Ascending aorta (tissue), 2 donors: ENCODE measurements at regions not wholly inside any gene's neighbourhood (a gene's known extent, or its start where the extent isn't known, plus 50 kb on each side); places are given as distances from the start of the nearest gene placed in this dataset.
"Not testable (repeated sequence)": the region's sequence is repeated elsewhere in the genome, so short reads cannot be mapped to it uniquely, and the experiment has no call there.

Experiments
- DNase-seq, 2 donors: peaks; one replicate each; pipeline ENCODE4 v3.0.0-alpha.2; 2019; ENCODE audit warnings: low spot score in 2 of 2
- H3K27ac ChIP-seq, 2 donors: fragments of 200-600 bp; sonication (generic); one replicate each; pipeline ENCODE4 v1.5.1; 2016 to 2017; ENCODE audit warnings: mild to moderate bottlenecking in 1 of 2
- H3K27me3 ChIP-seq: fragments of 200-600 bp; sonication (generic); one replicate; pipeline ENCODE4 v1.5.1; 2017
- H3K36me3 ChIP-seq, 2 donors: fragments of 200-600 bp; sonication (generic); one replicate each; pipeline ENCODE4 v1.5.1; 2016
- H3K4me1 ChIP-seq, 2 donors: fragments of 200-600 bp; sonication (generic); one replicate each; pipeline ENCODE4 v1.5.1; 2016 to 2017; ENCODE audit warnings: mild to moderate bottlenecking in 1 of 2
- H3K4me3 ChIP-seq, 2 donors: fragments of 200-600 bp; sonication (generic); one replicate each; pipeline ENCODE4 v1.5.1; 2016 to 2017; ENCODE audit warnings: mild to moderate bottlenecking in 1 of 2
- H3K9me3 ChIP-seq, 2 donors: fragments of 200-600 bp; sonication (generic); one replicate each; pipeline ENCODE4 v1.5.1; 2016
- intact Hi-C: fragments of 100-400 bp; cut with DNase I; formaldehyde crosslinking; loops from one replicate; pipeline ENCODE4 v1.15.1; 2023
- TF ChIP-seq, protein P1 (sequence below), 3 experiments: fragments of 200-600 bp in 2 of 3; fragments of 450-650 bp in 1 of 3; sonication (generic) in 2 of 3; IDR thresholded peaks; one replicate each; pipeline ENCODE4 v1.5.1; 2016 to 2019; ENCODE audit warnings: antibody characterized with exemption in 3 of 3, mild to moderate bottlenecking in 1 of 3, moderate library complexity in 1 of 3

DNA sequence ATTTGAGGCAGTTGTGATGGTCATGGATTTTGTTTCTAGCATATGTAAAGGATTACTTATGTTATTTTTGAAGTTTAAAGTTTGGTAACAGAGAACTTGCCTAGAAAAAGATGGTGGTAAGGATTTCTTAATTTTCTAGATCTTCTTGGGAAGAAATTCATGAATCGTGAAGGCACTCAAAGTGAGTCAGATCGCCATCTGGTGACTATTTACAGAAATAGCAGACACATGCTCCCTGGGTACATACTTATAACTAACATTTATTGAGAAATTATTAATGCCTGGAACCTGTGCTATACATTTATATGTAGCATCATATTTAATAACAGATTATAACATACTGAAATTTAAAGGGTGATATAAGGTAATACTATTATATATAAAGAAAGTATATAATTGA is 299.7 kb downstream of the IZUMO3 start:
- intact Hi-C loops, result no loop called here
- TF ChIP-seq, protein P1, sequence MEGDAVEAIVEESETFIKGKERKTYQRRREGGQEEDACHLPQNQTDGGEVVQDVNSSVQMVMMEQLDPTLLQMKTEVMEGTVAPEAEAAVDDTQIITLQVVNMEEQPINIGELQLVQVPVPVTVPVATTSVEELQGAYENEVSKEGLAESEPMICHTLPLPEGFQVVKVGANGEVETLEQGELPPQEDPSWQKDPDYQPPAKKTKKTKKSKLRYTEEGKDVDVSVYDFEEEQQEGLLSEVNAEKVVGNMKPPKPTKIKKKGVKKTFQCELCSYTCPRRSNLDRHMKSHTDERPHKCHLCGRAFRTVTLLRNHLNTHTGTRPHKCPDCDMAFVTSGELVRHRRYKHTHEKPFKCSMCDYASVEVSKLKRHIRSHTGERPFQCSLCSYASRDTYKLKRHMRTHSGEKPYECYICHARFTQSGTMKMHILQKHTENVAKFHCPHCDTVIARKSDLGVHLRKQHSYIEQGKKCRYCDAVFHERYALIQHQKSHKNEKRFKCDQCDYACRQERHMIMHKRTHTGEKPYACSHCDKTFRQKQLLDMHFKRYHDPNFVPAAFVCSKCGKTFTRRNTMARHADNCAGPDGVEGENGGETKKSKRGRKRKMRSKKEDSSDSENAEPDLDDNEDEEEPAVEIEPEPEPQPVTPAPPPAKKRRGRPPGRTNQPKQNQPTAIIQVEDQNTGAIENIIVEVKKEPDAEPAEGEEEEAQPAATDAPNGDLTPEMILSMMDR (IDR thresholded peaks at IDR 0.05), result no peak
- Histone ChIP-seq H3K4me1 (no peaks in the 10 kb centered on the region), H3K4me3 (no peak overlapping the region), H3K27ac (no peak overlapping the region), H3K36me3 (no peaks in the 10 kb centered on the region), H3K27me3 (no peaks in the 10 kb centered on the region), H3K9me3 (no peaks in the 10 kb centered on the region)
- no peak for DNase-seq

DNA sequence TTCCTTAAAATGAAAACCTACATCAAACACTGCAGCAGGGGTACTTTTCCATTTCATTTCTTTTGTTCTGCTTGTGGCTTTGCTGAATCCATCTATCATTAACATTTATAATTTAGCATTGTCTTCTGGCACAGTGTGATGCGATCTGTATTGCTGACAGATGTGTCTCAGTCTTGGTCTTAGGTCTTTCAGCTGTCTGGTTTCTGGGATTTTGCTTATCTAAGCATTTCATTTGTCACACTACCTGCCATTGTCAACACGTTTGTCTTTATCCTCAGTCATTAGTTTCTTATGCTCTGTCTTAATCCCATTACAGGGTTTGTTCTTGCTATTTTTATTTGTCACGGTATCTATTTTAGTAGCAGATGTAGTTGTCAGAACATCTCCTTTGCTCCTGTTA is 303.1 kb downstream of the IZUMO3 start:
- Histone ChIP-seq H3K4me3 (no peak overlapping the region), H3K27me3 (no peaks in the 10 kb centered on the region), H3K27ac (no peak overlapping the region), H3K9me3 (no peaks in the 10 kb centered on the region), H3K4me1 (no peaks in the 10 kb centered on the region), H3K36me3 (no peaks in the 10 kb centered on the region)
- TF ChIP-seq, protein P1 (IDR thresholded peaks at IDR 0.05), result no peak
- intact Hi-C loops, result no loop called here
- no peak for DNase-seq

DNA sequence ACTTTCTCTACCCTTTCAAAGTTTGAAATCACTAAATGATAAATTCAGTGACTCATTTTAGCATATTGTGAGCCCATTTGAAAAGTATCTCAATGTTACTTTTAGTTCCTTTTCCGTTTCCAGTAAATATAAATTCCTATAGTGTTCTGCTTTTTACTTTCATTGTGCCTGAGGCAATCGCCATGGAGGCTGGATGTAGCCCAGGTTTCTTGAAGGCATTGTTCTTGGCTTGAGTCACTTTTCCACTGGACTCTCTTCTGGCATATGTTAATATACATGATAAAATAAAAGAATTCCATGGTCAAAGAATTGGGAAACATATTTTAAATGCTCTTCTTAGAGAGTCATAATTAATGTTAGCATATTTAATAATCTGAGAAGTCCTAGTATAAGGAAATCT is 327.0 kb downstream of the IZUMO3 start:
- H3K4me3 ChIP-seq, result no peak overlapping the region
- H3K9me3 ChIP-seq, result no peaks in the 10 kb centered on the region
- no peak for DNase-seq
- no peaks in the 10 kb centered on the region for H3K27me3 ChIP-seq
- TF ChIP-seq, protein P1 (IDR thresholded peaks at IDR 0.05), result no peak
- no peaks in the 10 kb centered on the region for H3K36me3 ChIP-seq
- H3K4me1 ChIP-seq, result no peaks in the 10 kb centered on the region
- intact Hi-C loops, result no loop called here
- H3K27ac ChIP-seq, result no peak overlapping the region

DNA sequence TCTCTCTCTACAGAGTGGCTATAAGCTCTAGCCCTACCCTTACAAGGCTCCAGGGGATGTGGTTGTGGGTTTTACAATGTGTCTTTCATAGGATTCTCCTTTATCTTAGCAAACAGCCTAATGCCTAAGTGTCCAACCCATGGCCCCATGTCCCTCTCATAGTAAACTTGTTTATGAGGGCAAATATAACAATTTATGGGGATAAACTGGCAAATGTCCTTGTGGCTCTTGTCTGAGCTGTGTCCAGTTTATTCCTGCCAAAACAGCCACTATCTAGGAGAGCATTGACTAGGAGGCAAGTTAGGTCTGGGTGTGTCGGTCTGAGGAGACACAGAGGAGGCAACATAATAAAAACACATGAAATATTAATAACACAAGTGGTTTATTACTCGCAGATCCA is 335.1 kb downstream of the IZUMO3 start:
- no peaks in the 10 kb centered on the region for H3K27me3 ChIP-seq
- no peaks in the 10 kb centered on the region for H3K4me1 ChIP-seq
- intact Hi-C loops, result no loop called here
- no peak for DNase-seq
- H3K36me3 ChIP-seq, result no peaks in the 10 kb centered on the region
- no peak overlapping the region for H3K27ac ChIP-seq
- H3K4me3 ChIP-seq, result no peak overlapping the region
- no peaks in the 10 kb centered on the region for H3K9me3 ChIP-seq
- TF ChIP-seq, protein P1 (IDR thresholded peaks at IDR 0.05), result no peak

DNA sequence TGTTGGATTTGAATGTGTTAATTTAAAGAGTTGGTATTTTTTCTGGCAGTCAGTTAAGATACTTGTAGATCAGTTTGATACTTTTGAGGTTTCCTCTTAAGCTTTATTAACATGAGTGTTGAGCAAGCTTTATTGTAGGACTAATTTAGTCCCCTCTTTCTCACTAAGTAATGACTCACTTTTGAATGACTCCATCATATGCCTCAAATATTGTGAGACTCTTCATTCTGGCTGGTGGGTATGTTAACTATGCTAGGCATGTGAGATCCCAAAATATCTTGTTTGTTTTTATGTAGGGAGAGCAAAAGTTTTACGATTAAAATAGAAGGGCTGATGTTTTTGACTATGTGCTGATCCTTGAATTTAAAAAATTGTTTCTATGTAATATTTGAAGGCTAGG is 355.7 kb downstream of the IZUMO3 start:
- TF ChIP-seq, protein P1 (IDR thresholded peaks at IDR 0.05), result no peak
- H3K27ac ChIP-seq, result no peak overlapping the region

DNA sequence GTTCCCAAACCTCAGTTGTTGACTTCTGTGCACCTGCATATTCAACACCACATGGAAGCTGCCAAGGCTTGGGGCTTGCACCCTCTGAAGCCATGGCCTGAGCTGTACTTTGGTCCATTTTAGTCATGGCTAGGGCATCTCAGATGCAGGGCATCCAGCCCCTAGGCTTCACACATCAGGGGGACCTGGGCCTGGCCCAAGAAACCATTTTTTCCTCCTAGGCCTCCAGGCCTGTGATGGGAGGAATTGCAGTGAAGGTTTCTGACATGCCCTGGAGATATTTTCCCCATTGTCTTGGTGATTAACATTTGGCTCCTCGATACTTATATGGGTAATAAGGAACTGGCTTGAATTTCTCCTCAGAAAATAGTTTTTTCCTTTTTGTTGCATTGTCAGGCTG is 354.5 kb upstream of the ELAVL2 start:
- H3K36me3 ChIP-seq, H3K4me1 ChIP-seq, H3K9me3 ChIP-seq, intact Hi-C loops, H3K4me3 ChIP-seq, H3K27me3 ChIP-seq, H3K27ac ChIP-seq, DNase-seq: not testable (repeated sequence)

More for the DNA sequence above, 355.7 kb downstream of the IZUMO3 start:
- intact Hi-C loops, result loop anchor here (10.0 kb wide), 1 partner anchor 65 kb away; no protein-coding TSS in a partner anchor
- Histone ChIP-seq H3K4me3 (no peak overlapping the region), H3K4me1 (no peaks in the 10 kb centered on the region), H3K27me3 (no peaks in the 10 kb centered on the region), H3K36me3 (no peaks in the 10 kb centered on the region), H3K9me3 (no peaks in the 10 kb centered on the region)
- no peak for DNase-seq
